Keratinocyte (primary cell): ENCODE measurements at regions not wholly inside any gene's neighbourhood (a gene's known extent, or its start where the extent isn't known, plus 50 kb on each side); places are given as distances from the start of the nearest gene placed in this dataset.

ENCODE experiments used
- DNase-seq: peaks from one replicate; pipeline ENCODE4 v3.0.0-alpha.2; 2011; ENCODE audit warnings: low read depth, missing footprints, low spot score
- FAIRE-seq: peaks from 2 replicates; lab custom pipeline; 2011; peaks lifted over from hg19 to GRCh38; lab: Jason Lieb, UNC
- H2AFZ ChIP-seq: 2 replicates; pipeline ENCODE4 v1.6.0; 2012; ENCODE audit warnings: low read length, control low read depth, inconsistent platforms; ENCODE audit not compliant: control insufficient read depth
- H3K27ac ChIP-seq: 2 replicates; pipeline ENCODE4 v1.5.1; 2011; ENCODE audit warnings: low read length; ENCODE audit not compliant: control insufficient read depth, insufficient read depth
- H3K27me3 ChIP-seq: 3 replicates; pipeline ENCODE4 v1.6.0; 2011; ENCODE audit warnings: low read length; ENCODE audit not compliant: control insufficient read depth, insufficient read depth; ENCODE audit errors: extremely low read depth
- H3K36me3 ChIP-seq, 2 experiments: 2 replicates in 1 of 2; 3 replicates in 1 of 2; pipeline ENCODE4 v1.5.1; 2011; ENCODE audit warnings: low read length in 2 of 2, mild to moderate bottlenecking in 1 of 2; ENCODE audit not compliant: control insufficient read depth in 2 of 2, insufficient read depth in 2 of 2; ENCODE audit errors: extremely low read depth in 1 of 2
- H3K4me1 ChIP-seq: 3 replicates; pipeline ENCODE4 v1.5.1; 2011; ENCODE audit warnings: low read length; ENCODE audit not compliant: control insufficient read depth, insufficient read depth; ENCODE audit errors: extremely low read depth
- H3K4me2 ChIP-seq: 3 replicates; pipeline ENCODE4 v1.6.0; 2011; ENCODE audit warnings: low read depth, low read length; ENCODE audit not compliant: control insufficient read depth, insufficient read depth; ENCODE audit errors: extremely low read depth
- H3K4me3 ChIP-seq, 3 experiments: fragments of 200-600 bp in 1 of 3; sonication (generic) in 1 of 3; 2 replicates in 2 of 3; 3 replicates in 1 of 3; pipeline ENCODE4 v1.5.1; 2011 to 2016; ENCODE audit warnings: low read length in 3 of 3, mild to moderate bottlenecking in 3 of 3, control low read depth in 2 of 3, inconsistent platforms in 1 of 3, low read depth in 1 of 3, mixed read lengths in 1 of 3, mixed run types in 1 of 3, moderate library complexity in 1 of 3; ENCODE audit not compliant: control insufficient read depth in 2 of 3, insufficient read depth in 2 of 3; ENCODE audit errors: extremely low read depth in 1 of 3
- H3K79me2 ChIP-seq: 2 replicates; pipeline ENCODE4 v1.6.0; 2012; ENCODE audit warnings: low read length; ENCODE audit not compliant: control insufficient read depth, insufficient read depth
- H3K9ac ChIP-seq: 3 replicates; pipeline ENCODE4 v1.6.0; 2011; ENCODE audit warnings: low read length; ENCODE audit not compliant: control insufficient read depth, insufficient read depth; ENCODE audit errors: extremely low read depth
- H3K9me1 ChIP-seq: 3 replicates; pipeline ENCODE4 v1.6.0; 2011; ENCODE audit warnings: low read length; ENCODE audit not compliant: control insufficient read depth, insufficient read depth; ENCODE audit errors: extremely low read depth
- H3K9me3 ChIP-seq: 2 replicates; pipeline ENCODE4 v1.5.1; 2012; ENCODE audit warnings: low read depth, low read length; ENCODE audit not compliant: control insufficient read depth
- H4K20me1 ChIP-seq: 3 replicates; pipeline ENCODE4 v1.6.0; 2011; ENCODE audit warnings: low read length; ENCODE audit not compliant: control insufficient read depth, insufficient read depth; ENCODE audit errors: extremely low read depth
- CTCF ChIP-seq, 3 experiments: IDR thresholded peaks in 1 of 3; conservative IDR thresholded peaks in 1 of 3; optimal IDR thresholded peaks in 1 of 3; 2 replicates in 2 of 3; 3 replicates in 1 of 3; pipeline versions ENCODE3 to v1.5.1; 2011; ENCODE audit warnings: low read length in 3 of 3, mild to moderate bottlenecking in 3 of 3, moderate library complexity in 2 of 3, control low read depth in 1 of 3, inconsistent platforms in 1 of 3; ENCODE audit not compliant: insufficient read depth in 2 of 3; ENCODE audit errors: extremely low read depth in 1 of 3
- EZH2 ChIP-seq: IDR thresholded peaks from one replicate; pipeline ENCODE4 v1.6.1; 2012; ENCODE audit warnings: inconsistent platforms, mild to moderate bottlenecking, low read length, moderate library complexity
- dilution Hi-C: fragments of 300-500 bp; cut with MboI; formaldehyde crosslinking; loops from one replicate; pipeline ENCODE4 v1.7.0; 2020; ENCODE audit warnings: low sequenced_read_pairs; ENCODE audit not compliant: extremely low pct_ligation_motif_present

- no peak overlapping the region for H2AFZ ChIP-seq
- FAIRE-seq (no peak), DNase-seq (no peak)
- H4K20me1 ChIP-seq, result no peaks in the 10 kb centered on the region
- no peaks in the 10 kb centered on the region for H3K9me1 ChIP-seq
- no peak overlapping the region for H3K4me2 ChIP-seq
- no peak overlapping the region for H3K27ac ChIP-seq
- no peaks in the 10 kb centered on the region for H3K79me2 ChIP-seq
- H3K36me3 ChIP-seq, result no peaks in the 10 kb centered on the region
- dilution Hi-C loops, result no loop called here
- H3K9ac ChIP-seq, result no peak overlapping the region
- no peaks in the 10 kb centered on the region for H3K4me1 ChIP-seq
- no peaks in the 10 kb centered on the region for H3K27me3 ChIP-seq
- TF ChIP-seq CTCF (optimal IDR thresholded peaks at IDR 0.05 in 1 of 3, IDR thresholded peaks at IDR 0.05 in 1 of 3, conservative IDR thresholded peaks at IDR 0.05 in 1 of 3; ENCODE audit: extremely low read depth in 1 of 3, insufficient read depth in 2 of 3, low read length in 3 of 3) (no peak), EZH2 (no peak)
- no peaks in the 10 kb centered on the region for H3K9me3 ChIP-seq
- H3K4me3 ChIP-seq, result no peak overlapping the region
Observed at GRCh38 chr6:98514796-98515195, 319.6 kb upstream of the POU3F2 start.

GRCh38 chr6:98516206-98516605 lies 318.2 kb upstream of the POU3F2 start:
- no peak overlapping the region for H3K27ac ChIP-seq
- H3K9me3 ChIP-seq, result no peaks in the 10 kb centered on the region
- TF ChIP-seq EZH2 (no peak), CTCF (optimal IDR thresholded peaks at IDR 0.05 in 1 of 3, IDR thresholded peaks at IDR 0.05 in 1 of 3, conservative IDR thresholded peaks at IDR 0.05 in 1 of 3; ENCODE audit: extremely low read depth in 1 of 3, insufficient read depth in 2 of 3, low read length in 3 of 3) (no peak)
- no peaks in the 10 kb centered on the region for H3K9me1 ChIP-seq
- no peak for FAIRE-seq
- no peaks in the 10 kb centered on the region for H3K27me3 ChIP-seq
- H3K4me3 ChIP-seq, result no peak overlapping the region
- H2AFZ ChIP-seq, result no peak overlapping the region
- H3K4me1 ChIP-seq, result no peaks in the 10 kb centered on the region
- DNase-seq, result no peak
- H4K20me1 ChIP-seq, result no peaks in the 10 kb centered on the region
- H3K4me2 ChIP-seq, result no peak overlapping the region
- dilution Hi-C loops, result no loop called here
- H3K36me3 ChIP-seq, result no peaks in the 10 kb centered on the region
- H3K79me2 ChIP-seq, result no peaks in the 10 kb centered on the region
- no peak overlapping the region for H3K9ac ChIP-seq
